ENCODE measurements at regions not wholly inside any gene's neighbourhood (a gene's known extent, or its start where the extent isn't known, plus 50 kb on each side); places are given as distances from the start of the nearest gene placed in this dataset.

DNA sequence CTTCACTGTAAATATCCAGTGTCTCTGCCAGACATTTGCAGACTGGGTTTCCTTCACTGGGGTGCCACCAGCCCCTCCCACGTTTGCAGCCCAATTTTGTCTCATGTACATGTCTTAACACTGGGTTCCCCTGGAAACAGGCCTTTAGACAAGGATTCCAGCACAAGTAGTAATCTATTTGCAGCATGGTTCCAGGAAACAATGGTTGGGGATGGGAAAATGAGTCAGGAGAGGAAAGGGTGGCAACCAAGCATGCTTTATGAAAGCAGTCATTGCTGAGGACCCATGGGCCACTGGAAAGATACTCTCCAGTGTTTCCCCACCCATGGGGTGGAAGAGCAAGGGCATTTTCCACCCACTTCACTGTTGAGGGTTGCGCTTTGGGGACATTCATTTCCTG is 53.6 kb upstream of the FARP1 start:
- H3K4me3 ChIP-seq = no peak overlapping the region
- H3K27ac ChIP-seq = no peak overlapping the region
- H3K36me3 ChIP-seq = no peaks in the 10 kb centered on the region
- intact Hi-C loops (cut with DNase I) = no loop called here
- 75 to 79% (median 76%) methylated on average over 2 of the region's 2 CpGs for WGBS, 4 donors
- ATAC-seq = no peak
- DNase-seq = no peak
- H3K4me1 ChIP-seq = no peaks in the 10 kb centered on the region
- no peaks in the 10 kb centered on the region for H3K27me3 ChIP-seq
- TF ChIP-seq POLR2A (IDR thresholded peaks at IDR 0.05) = no peak
- TF ChIP-seq, protein P1, sequence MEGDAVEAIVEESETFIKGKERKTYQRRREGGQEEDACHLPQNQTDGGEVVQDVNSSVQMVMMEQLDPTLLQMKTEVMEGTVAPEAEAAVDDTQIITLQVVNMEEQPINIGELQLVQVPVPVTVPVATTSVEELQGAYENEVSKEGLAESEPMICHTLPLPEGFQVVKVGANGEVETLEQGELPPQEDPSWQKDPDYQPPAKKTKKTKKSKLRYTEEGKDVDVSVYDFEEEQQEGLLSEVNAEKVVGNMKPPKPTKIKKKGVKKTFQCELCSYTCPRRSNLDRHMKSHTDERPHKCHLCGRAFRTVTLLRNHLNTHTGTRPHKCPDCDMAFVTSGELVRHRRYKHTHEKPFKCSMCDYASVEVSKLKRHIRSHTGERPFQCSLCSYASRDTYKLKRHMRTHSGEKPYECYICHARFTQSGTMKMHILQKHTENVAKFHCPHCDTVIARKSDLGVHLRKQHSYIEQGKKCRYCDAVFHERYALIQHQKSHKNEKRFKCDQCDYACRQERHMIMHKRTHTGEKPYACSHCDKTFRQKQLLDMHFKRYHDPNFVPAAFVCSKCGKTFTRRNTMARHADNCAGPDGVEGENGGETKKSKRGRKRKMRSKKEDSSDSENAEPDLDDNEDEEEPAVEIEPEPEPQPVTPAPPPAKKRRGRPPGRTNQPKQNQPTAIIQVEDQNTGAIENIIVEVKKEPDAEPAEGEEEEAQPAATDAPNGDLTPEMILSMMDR (IDR thresholded peaks at IDR 0.05) = no peak
- peaks cover 0 to 6% (median 0%) of the 10 kb centered on the region in 12 donors for H3K9me3 ChIP-seq

DNA sequence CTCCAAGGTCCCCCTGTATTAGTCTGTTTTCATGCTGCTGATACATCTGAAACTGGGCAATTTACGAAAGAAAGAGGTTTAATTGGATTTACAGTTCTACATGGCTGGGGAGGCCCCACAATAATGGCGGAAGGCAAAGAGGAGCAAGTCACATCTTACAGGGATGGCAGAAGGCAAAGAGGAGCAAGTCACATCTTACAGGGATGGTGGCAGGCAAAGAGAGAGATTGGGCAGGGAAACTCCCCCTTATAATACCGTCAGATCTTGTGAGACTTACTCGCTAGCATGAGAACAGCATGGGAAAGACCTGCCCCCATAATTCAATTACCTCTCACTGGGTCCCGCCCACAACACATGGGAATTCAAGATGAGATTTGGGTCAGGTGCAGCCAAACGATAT is 50.0 kb upstream of the FARP1 start:
- Histone ChIP-seq H3K9me3 (peaks cover 0 to 6% (median 0%) of the 10 kb centered on the region in 12 donors), H3K27me3 (no peaks in the 10 kb centered on the region), H3K36me3 (no peaks in the 10 kb centered on the region), H3K4me1 (no peaks in the 10 kb centered on the region), H3K4me3 (no peak overlapping the region), H3K27ac (no peak overlapping the region)
- DNase-seq = no peak
- intact Hi-C loops (cut with DNase I) = no loop called here
- ATAC-seq = no peak
- TF ChIP-seq, protein P1 (IDR thresholded peaks at IDR 0.05) = no peak
- no peak for TF ChIP-seq POLR2A (IDR thresholded peaks at IDR 0.05)
- 78 to 93% (median 85%) methylated on average over 6 of the region's 6 CpGs for WGBS, 4 donors

Measured in heart left ventricle (tissue), 16 donors.